ENCODE measurements at regions not wholly inside any gene's neighbourhood (a gene's known extent, or its start where the extent isn't known, plus 50 kb on each side); places are given as distances from the start of the nearest gene placed in this dataset.

GRCh38 chr15:95603802-95604201, 726.7 kb upstream of the NR2F2 start:
- Histone ChIP-seq H3K79me2 (ENCODE audit: insufficient read depth) (no peaks in the 10 kb centered on the region), H3K9me3 (no peaks in the 10 kb centered on the region), H3K27me3 (ENCODE audit: insufficient read depth) (no peaks in the 10 kb centered on the region), H2AFZ (ENCODE audit: low read depth) (peak overlapping the region; percentile 42), H3K9me2 (no peaks in the 10 kb centered on the region), H3K4me2 (0 out of 2 replicates have a peak overlapping the region, but pooled peaks have one; percentile 7), H3K4me1 (ENCODE audit: control insufficient read depth in 1 of 2, insufficient read depth in 2 of 2, low read depth in 1 of 2, low read length in 1 of 2) (peaks cover 0 to 26% of the 10 kb centered on the region in 2 experiments; a peak in 2 of 4 replicates), H4K20me1 (ENCODE audit: insufficient read depth) (no peaks in the 10 kb centered on the region), H3K4me3 (ENCODE audit: low read depth in 2 of 2, low read length in 1 of 2) (no peak overlapping the region), H3K9ac (no peak overlapping the region), H3K27ac (ENCODE audit: low read depth in 2 of 2, low read length in 1 of 2) (peak overlapping the region in 1 of 2 experiments; percentile 76; a peak in 1 of 4 replicates), H3K36me3 (replicated peaks in 1 of 2; ENCODE audit: control insufficient read depth in 1 of 2, insufficient read depth in 2 of 2, low read length in 1 of 2) (no peaks in the 10 kb centered on the region), H3F3A (replicated peaks; ENCODE audit: insufficient read depth) (peaks cover 4% of the 10 kb centered on the region)
- ChIA-PET POLR2A (no interaction called here), CTCF (no interaction called here)
- TF ChIP-seq REST (IDR thresholded peaks at IDR 0.05; ENCODE audit: low read depth, low read length) (no peak), USF1 (IDR thresholded peaks at IDR 0.05; ENCODE audit: borderline replicate concordance, low read depth) (no peak), USF2 (IDR thresholded peaks at IDR 0.05; ENCODE audit: borderline replicate concordance, low read depth, low read length) (no peak), GATA2 (CRISPR knock-in tag; IDR thresholded peaks at IDR 0.05) (no peak), POLR2AphosphoS5 (IDR thresholded peaks at IDR 0.05; ENCODE audit: low read depth, low read length) (no peak), TEAD4 (IDR thresholded peaks at IDR 0.05; ENCODE audit: borderline replicate concordance, insufficient read depth) (no peak), FOXM1 (IDR thresholded peaks at IDR 0.05; ENCODE audit: low read depth) (no peak), FOXJ3 (CRISPR knock-in tag; IDR thresholded peaks at IDR 0.05) (no peak)
- no peak for DNase-seq
- WGBS (ENCODE audit: low lambda C conversion rate), result 36% methylated on average over 8 of the region's 8 CpGs

- Histone ChIP-seq H3K4me2 (0 out of 2 replicates have a peak overlapping the region, but pooled peaks have one; percentile 7), H3K9me2 (no peaks in the 10 kb centered on the region)
Measured at GRCh38 chr15:95604634-95605036, 725.9 kb upstream of the NR2F2 start.

More at GRCh38 chr15:95604634-95605036, 725.9 kb upstream of the NR2F2 start:
- POLR2A ChIA-PET, result no interaction called here
- no peak overlapping the region for H3K9ac ChIP-seq
- no peak for DNase-seq
- H3K4me1 ChIP-seq (ENCODE audit: control insufficient read depth in 1 of 2, insufficient read depth in 2 of 2, low read depth in 1 of 2, low read length in 1 of 2), result peaks cover 0 to 26% of the 10 kb centered on the region in 2 experiments; a peak in 2 of 4 replicates
- H4K20me1 ChIP-seq (ENCODE audit: insufficient read depth), result no peaks in the 10 kb centered on the region
- H2AFZ ChIP-seq (ENCODE audit: low read depth), result no peak overlapping the region
- H3K9me3 ChIP-seq, result no peaks in the 10 kb centered on the region
- 3% methylated on average over 1 of the region's 1 CpG for WGBS (ENCODE audit: low lambda C conversion rate)
- H3K27ac ChIP-seq (ENCODE audit: low read depth in 2 of 2, low read length in 1 of 2), result peak overlapping the region in 1 of 2 experiments; percentile 76; a peak in 2 of 4 replicates
- no peaks in the 10 kb centered on the region for H3K79me2 ChIP-seq (ENCODE audit: insufficient read depth)
- no peaks in the 10 kb centered on the region for H3K36me3 ChIP-seq (replicated peaks in 1 of 2; ENCODE audit: control insufficient read depth in 1 of 2, insufficient read depth in 2 of 2, low read length in 1 of 2)
- no peaks in the 10 kb centered on the region for H3K27me3 ChIP-seq (ENCODE audit: insufficient read depth)
- peaks cover 5% of the 10 kb centered on the region for H3F3A ChIP-seq (replicated peaks; ENCODE audit: insufficient read depth)
- no peak overlapping the region for H3K4me3 ChIP-seq (ENCODE audit: low read depth in 2 of 2, low read length in 1 of 2)
- TF ChIP-seq NFIC (IDR thresholded peaks at IDR 0.05; ENCODE audit: borderline replicate concordance) (peak; percentile 32; the same call in 1 of the 2 replicates), JUND (IDR thresholded peaks at IDR 0.05) (0 out of 2 replicates have a peak, but pooled peaks have one; percentile 21), FOXM1 (IDR thresholded peaks at IDR 0.05; ENCODE audit: low read depth) (no peak)
- CTCF ChIA-PET, result no interaction called here
